ENCODE measurements at regions not wholly inside any gene's neighbourhood (a gene's known extent, or its start where the extent isn't known, plus 50 kb on each side); places are given as distances from the start of the nearest gene placed in this dataset.

- no peaks in the 10 kb centered on the region for H3K79me2 ChIP-seq (ENCODE audit: insufficient read depth, low read length)
- H3K4me2 ChIP-seq (ENCODE audit: insufficient read depth, low read length): no peak overlapping the region
- H4K20me1 ChIP-seq (ENCODE audit: insufficient read depth, low read length): no peaks in the 10 kb centered on the region
- no peak for TF ChIP-seq CTCF (IDR thresholded peaks at IDR 0.05; ENCODE audit: extremely low read depth, low read depth, low read length)
- no peaks in the 10 kb centered on the region for H3K36me3 ChIP-seq (ENCODE audit: insufficient read depth, low read length)
- peaks cover 1% of the 10 kb centered on the region for H3K4me1 ChIP-seq (ENCODE audit: insufficient read depth, low read length)
- no peak for DNase-seq (ENCODE audit: insufficient read length, low spot score, missing footprints)
- H3K9me3 ChIP-seq (ENCODE audit: low read depth, low read length): no peaks in the 10 kb centered on the region
- no peak overlapping the region for H3K27ac ChIP-seq (ENCODE audit: low read depth, low read length)
- no peaks in the 10 kb centered on the region for H3K27me3 ChIP-seq (ENCODE audit: insufficient read depth, low read length)
- no peak overlapping the region for H2AFZ ChIP-seq (ENCODE audit: low read length)
- no peak overlapping the region for H3K4me3 ChIP-seq (ENCODE audit: insufficient read depth, low read length)
Measured at GRCh38 chr22:44633647-44634046, 68.4 kb upstream of the PRR5 start.

GRCh38 chr22:44632541-44633396, 69.2 kb upstream of the PRR5 start:
- Histone ChIP-seq H2AFZ (ENCODE audit: low read length) (no peak overlapping the region), H4K20me1 (ENCODE audit: insufficient read depth, low read length) (no peaks in the 10 kb centered on the region), H3K79me2 (ENCODE audit: insufficient read depth, low read length) (no peaks in the 10 kb centered on the region), H3K27ac (ENCODE audit: low read depth, low read length) (no peak overlapping the region), H3K36me3 (ENCODE audit: insufficient read depth, low read length) (no peaks in the 10 kb centered on the region), H3K9me3 (ENCODE audit: low read depth, low read length) (no peaks in the 10 kb centered on the region), H3K4me2 (ENCODE audit: insufficient read depth, low read length) (no peak overlapping the region), H3K27me3 (ENCODE audit: insufficient read depth, low read length) (peaks cover 4% of the 10 kb centered on the region), H3K4me3 (ENCODE audit: insufficient read depth, low read length) (no peak overlapping the region), H3K4me1 (ENCODE audit: insufficient read depth, low read length) (no peaks in the 10 kb centered on the region)
- no peak for DNase-seq (ENCODE audit: insufficient read length, low spot score, missing footprints)
- TF ChIP-seq CTCF (IDR thresholded peaks at IDR 0.05; ENCODE audit: extremely low read depth, low read depth, low read length): no peak

- Histone ChIP-seq H3K36me3 (ENCODE audit: insufficient read depth, low read length) (no peaks in the 10 kb centered on the region), H3K27me3 (ENCODE audit: insufficient read depth, low read length) (peaks cover 4% of the 10 kb centered on the region), H3K27ac (ENCODE audit: low read depth, low read length) (no peak overlapping the region), H3K4me2 (ENCODE audit: insufficient read depth, low read length) (no peak overlapping the region), H2AFZ (ENCODE audit: low read length) (no peak overlapping the region), H3K9me3 (ENCODE audit: low read depth, low read length) (no peaks in the 10 kb centered on the region), H3K4me3 (ENCODE audit: insufficient read depth, low read length) (no peak overlapping the region), H3K4me1 (ENCODE audit: insufficient read depth, low read length) (no peaks in the 10 kb centered on the region), H3K79me2 (ENCODE audit: insufficient read depth, low read length) (no peaks in the 10 kb centered on the region), H4K20me1 (ENCODE audit: insufficient read depth, low read length) (no peaks in the 10 kb centered on the region)
- no peak for TF ChIP-seq CTCF (IDR thresholded peaks at IDR 0.05; ENCODE audit: extremely low read depth, low read depth, low read length)
- DNase-seq (ENCODE audit: insufficient read length, low spot score, missing footprints): no peak
Measured at GRCh38 chr22:44630826-44631225, 71.2 kb upstream of the PRR5 start.

- H2AFZ ChIP-seq (ENCODE audit: low read length): no peak overlapping the region
- no peaks in the 10 kb centered on the region for H3K4me1 ChIP-seq (ENCODE audit: insufficient read depth, low read length)
- no peaks in the 10 kb centered on the region for H3K9me3 ChIP-seq (ENCODE audit: low read depth, low read length)
- H4K20me1 ChIP-seq (ENCODE audit: insufficient read depth, low read length): no peaks in the 10 kb centered on the region
- no peak overlapping the region for H3K27ac ChIP-seq (ENCODE audit: low read depth, low read length)
- no peak overlapping the region for H3K4me3 ChIP-seq (ENCODE audit: insufficient read depth, low read length)
- no peak for TF ChIP-seq CTCF (IDR thresholded peaks at IDR 0.05; ENCODE audit: extremely low read depth, low read depth, low read length)
- H3K4me2 ChIP-seq (ENCODE audit: insufficient read depth, low read length): no peak overlapping the region
- no peaks in the 10 kb centered on the region for H3K79me2 ChIP-seq (ENCODE audit: insufficient read depth, low read length)
- peak; percentile 41 for DNase-seq (ENCODE audit: insufficient read length, low spot score, missing footprints)
- H3K36me3 ChIP-seq (ENCODE audit: insufficient read depth, low read length): no peaks in the 10 kb centered on the region
- H3K27me3 ChIP-seq (ENCODE audit: insufficient read depth, low read length): peaks cover 4% of the 10 kb centered on the region
Measured at GRCh38 chr22:44628835-44629234, 73.2 kb upstream of the PRR5 start.

Data from osteoblast (primary cell).